T-cell (primary cell): ENCODE measurements at regions not wholly inside any gene's neighbourhood (a gene's known extent, or its start where the extent isn't known, plus 50 kb on each side); places are given as distances from the start of the nearest gene placed in this dataset.

Experiments used
- ATAC-seq, 4 experiments: fragments of 200-7000 bp in 3 of 4; fragments of 150-1000 bp in 1 of 4; cut with Tn5 transposase; replicated peaks in 1 of 4; 1 replicate in 3 of 4; 2 replicates in 1 of 4; pipeline ENCODE4 v1.10.0; 2021; ENCODE audit warnings: moderate library complexity in 3 of 4, mild to moderate bottlenecking in 2 of 4, moderate number of reproducible peaks in 1 of 4
- CTCF ChIA-PET, 2 donors: fragments of 300-600 bp; sonication (Branson Sonifier 250); formaldehyde crosslinking; loops; one replicate each; lab custom pipeline; 2022; ENCODE audit warnings: antibody characterized with exemption in 2 of 2; lab: Charles Lee
- POLR2A ChIA-PET, 2 donors: fragments of 300-600 bp; sonication (Branson Sonifier 250); formaldehyde crosslinking; loops; one replicate each; lab custom pipeline; 2022; ENCODE audit warnings: antibody characterized with exemption in 2 of 2; lab: Charles Lee
- DNase-seq, 35 experiments: peaks; one replicate each; pipeline versions ENCODE4 v3.0.0 to v3.0.0-alpha.2; 2013 to 2023
- H3K27ac ChIP-seq: one replicate; pipeline ENCODE4 v1.5.1; 2013; ENCODE audit warnings: low read length
- H3K27me3 ChIP-seq, 2 experiments: replicated peaks in 1 of 2; 1 replicate in 1 of 2; 2 replicates in 1 of 2; pipeline versions ENCODE4 v1.6.1 to v1.7.0; 2013; ENCODE audit warnings: low read length in 1 of 2, mixed read lengths in 1 of 2; ENCODE audit not compliant: control insufficient read depth in 2 of 2, insufficient read depth in 2 of 2; ENCODE audit errors: extremely low read depth in 1 of 2
- H3K36me3 ChIP-seq, 2 donors: 1 replicate in 1 of 2; 2 replicates in 1 of 2; pipeline versions ENCODE4 v1.6.1 to v1.7.0; 2013; ENCODE audit warnings: low read length in 1 of 2; ENCODE audit not compliant: control insufficient read depth in 2 of 2, insufficient read depth in 1 of 2; ENCODE audit errors: extremely low read depth in 1 of 2
- H3K4me1 ChIP-seq, 2 experiments: 1 replicate in 1 of 2; 2 replicates in 1 of 2; pipeline versions ENCODE4 v1.6.1 to v1.7.0; 2013; ENCODE audit warnings: low read length in 2 of 2, mixed read lengths in 1 of 2; ENCODE audit not compliant: insufficient read depth in 2 of 2, control insufficient read depth in 1 of 2; ENCODE audit errors: extremely low read depth in 1 of 2
- H3K4me3 ChIP-seq, 2 donors: 1 replicate in 1 of 2; 2 replicates in 1 of 2; pipeline versions ENCODE4 v1.5.1 to v1.7.0; 2013; ENCODE audit warnings: mild to moderate bottlenecking in 2 of 2, low read length in 1 of 2, moderate library complexity in 1 of 2; ENCODE audit not compliant: control insufficient read depth in 1 of 2; ENCODE audit errors: extremely low read depth in 1 of 2
- H3K9me3 ChIP-seq: 2 replicates; pipeline ENCODE4 v1.7.0; 2013
- H3K27ac Mint-ChIP-seq, 2 donors: one replicate each; pipeline ENCODE4 v1.8.0; 2020 to 2021; ENCODE audit warnings: mild to moderate bottlenecking in 2 of 2, mixed read lengths in 2 of 2
- H3K27me3 Mint-ChIP-seq, 2 donors: one replicate each; pipeline ENCODE4 v1.8.0; 2021 to 2022; ENCODE audit warnings: mixed read lengths in 2 of 2
- H3K36me3 Mint-ChIP-seq: one replicate; pipeline ENCODE4 v1.8.0; 2021; ENCODE audit warnings: mixed read lengths
- H3K4me1 Mint-ChIP-seq, 3 donors: one replicate each; pipeline ENCODE4 v1.8.0; 2020 to 2022; ENCODE audit warnings: mixed read lengths in 3 of 3, mild to moderate bottlenecking in 1 of 3
- H3K4me3 Mint-ChIP-seq, 3 donors: one replicate each; pipeline ENCODE4 v1.8.0; 2020 to 2022; ENCODE audit warnings: mild to moderate bottlenecking in 3 of 3, mixed read lengths in 3 of 3, moderate library complexity in 3 of 3
- H3K9me3 Mint-ChIP-seq, 3 donors: one replicate each; pipeline ENCODE4 v1.8.0; 2020 to 2022; ENCODE audit warnings: mixed read lengths in 3 of 3
- WGBS: methylation state at CpG from one replicate; pipeline ENCODE4 v1.1.5; 2013; ENCODE audit warnings: missing lambda C conversion rate; ENCODE audit not compliant: insufficient coverage; 5-methylcytosine and 5-hydroxymethylcytosine counted together

DNA sequence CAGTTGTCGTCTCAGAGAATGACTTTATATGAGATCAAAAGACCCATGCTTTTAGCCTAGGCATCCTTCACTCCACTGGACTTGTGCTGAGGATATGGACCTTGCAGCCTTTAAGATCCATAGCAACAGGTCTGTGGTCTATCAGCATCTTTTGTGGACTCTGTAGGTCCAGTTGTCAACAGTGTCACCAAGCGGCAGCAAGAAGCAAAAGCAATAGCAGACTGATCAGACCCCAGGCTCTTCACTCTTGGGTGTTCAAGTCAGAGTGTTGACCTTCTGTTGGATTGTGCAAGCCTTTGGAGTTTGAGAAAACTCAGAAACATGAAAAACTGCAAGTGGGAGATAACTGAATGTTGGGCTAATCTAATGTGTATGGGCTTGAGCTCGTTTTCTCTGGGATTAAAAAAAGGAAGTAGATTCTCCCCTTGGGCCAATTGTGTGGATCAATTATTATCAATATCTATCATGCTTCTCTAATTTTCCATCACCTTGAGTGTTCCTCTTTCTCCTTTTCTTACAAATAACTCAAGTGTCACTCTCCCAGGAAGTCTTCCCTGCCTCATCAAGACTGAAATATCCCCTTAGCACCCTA is 144.2 kb downstream of the LYPLAL1 start:
- H3K4me3 Mint-ChIP-seq = no peak overlapping the region
- ChIA-PET CTCF (no interaction called here), POLR2A (interaction anchor here in 1 of 2 donors (0.6 kb wide), 1 partner anchor 11 kb away, joined by 3 read pairs; no protein-coding TSS in a partner anchor)
- H3K36me3 Mint-ChIP-seq = peaks cover 5% of the 10 kb centered on the region
- Histone ChIP-seq H3K27me3 (no peaks in the 10 kb centered on the region), H3K4me1 (no peaks in the 10 kb centered on the region), H3K27ac (no peak overlapping the region), H3K9me3 (no peaks in the 10 kb centered on the region), H3K4me3 (no peak overlapping the region), H3K36me3 (no peaks in the 10 kb centered on the region)
- WGBS = 89% methylated on average over 1 of the region's 3 CpGs
- H3K9me3 Mint-ChIP-seq = peaks cover 4 to 19% (median 13%) of the 10 kb centered on the region in 3 donors
- H3K27ac Mint-ChIP-seq = no peak overlapping the region
- ATAC-seq (no peak), DNase-seq (no peak)
- H3K27me3 Mint-ChIP-seq = peaks cover 0 to 1% of the 10 kb centered on the region in 2 donors
- H3K4me1 Mint-ChIP-seq = no peaks in the 10 kb centered on the region

DNA sequence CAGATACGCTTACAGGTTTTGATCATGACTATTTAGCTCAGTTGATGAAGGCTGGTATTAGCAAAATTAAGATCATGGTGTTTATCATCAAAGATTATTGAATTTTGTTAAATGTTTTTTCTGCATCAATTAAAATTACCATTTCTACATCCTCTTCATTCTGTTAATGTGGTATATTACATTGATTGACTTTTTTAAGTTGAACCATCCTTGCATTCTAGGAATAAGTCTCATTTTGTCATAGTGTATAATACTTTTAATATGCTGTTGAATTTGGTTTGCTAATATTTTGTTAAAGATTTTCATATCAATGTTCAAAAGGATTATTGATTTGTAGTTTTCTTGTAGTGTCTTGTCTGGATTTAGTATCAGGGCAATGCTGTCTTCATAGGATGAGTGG is 142.4 kb downstream of the LYPLAL1 start:
- Mint-ChIP-seq H3K9me3 (peaks cover 4 to 19% (median 14%) of the 10 kb centered on the region in 3 donors), H3K27ac (no peak overlapping the region), H3K36me3 (peaks cover 8% of the 10 kb centered on the region), H3K4me1 (no peaks in the 10 kb centered on the region), H3K27me3 (peaks cover 0 to 1% of the 10 kb centered on the region in 2 donors), H3K4me3 (no peak overlapping the region)
- H3K4me3 ChIP-seq = no peak overlapping the region
- ATAC-seq = no peak
- H3K27me3 ChIP-seq = no peaks in the 10 kb centered on the region
- H3K36me3 ChIP-seq = no peaks in the 10 kb centered on the region
- no peak overlapping the region for H3K27ac ChIP-seq
- POLR2A ChIA-PET = interaction anchor here in 1 of 2 donors (0.6 kb wide), 1 partner anchor 772 kb away, joined by 3 read pairs; no protein-coding TSS in a partner anchor
- DNase-seq = no peak
- no CpG with 5 or more reads among the region's 1 CpG for WGBS
- no peaks in the 10 kb centered on the region for H3K9me3 ChIP-seq
- H3K4me1 ChIP-seq = no peaks in the 10 kb centered on the region
- CTCF ChIA-PET = no interaction called here

DNA sequence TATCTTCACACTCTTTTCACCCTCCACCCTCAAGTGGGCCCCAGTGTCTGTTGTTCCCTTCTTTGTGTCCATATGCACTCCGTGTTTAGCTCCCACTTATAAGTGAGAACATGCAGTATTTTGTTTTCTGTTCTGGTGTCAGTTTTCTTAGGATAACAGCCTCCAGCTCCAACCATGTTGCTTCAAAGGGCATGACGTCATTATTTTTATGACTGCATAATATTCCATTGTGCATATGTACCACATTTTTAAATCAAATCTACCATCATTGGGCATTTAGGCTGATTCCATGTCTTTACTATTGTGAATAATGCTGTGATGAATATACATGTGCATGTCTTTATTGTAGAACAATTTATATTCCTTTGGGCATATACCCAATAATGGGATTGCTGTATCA is 140.3 kb downstream of the LYPLAL1 start:
- Histone ChIP-seq H3K4me1 (no peaks in the 10 kb centered on the region), H3K4me3 (no peak overlapping the region), H3K27me3 (no peaks in the 10 kb centered on the region), H3K9me3 (no peaks in the 10 kb centered on the region), H3K27ac (no peak overlapping the region), H3K36me3 (no peaks in the 10 kb centered on the region)
- Mint-ChIP-seq H3K36me3 (peaks cover 8% of the 10 kb centered on the region), H3K4me3 (no peak overlapping the region), H3K4me1 (no peaks in the 10 kb centered on the region), H3K9me3 (peaks cover 2 to 26% (median 17%) of the 10 kb centered on the region in 3 donors), H3K27ac (no peak overlapping the region), H3K27me3 (peaks cover 0 to 1% of the 10 kb centered on the region in 2 donors)
- POLR2A ChIA-PET = no interaction called here
- ATAC-seq (no peak), DNase-seq (no peak)
- CTCF ChIA-PET = no interaction called here
- WGBS = no CpG with 5 or more reads among the region's 2 CpGs

DNA sequence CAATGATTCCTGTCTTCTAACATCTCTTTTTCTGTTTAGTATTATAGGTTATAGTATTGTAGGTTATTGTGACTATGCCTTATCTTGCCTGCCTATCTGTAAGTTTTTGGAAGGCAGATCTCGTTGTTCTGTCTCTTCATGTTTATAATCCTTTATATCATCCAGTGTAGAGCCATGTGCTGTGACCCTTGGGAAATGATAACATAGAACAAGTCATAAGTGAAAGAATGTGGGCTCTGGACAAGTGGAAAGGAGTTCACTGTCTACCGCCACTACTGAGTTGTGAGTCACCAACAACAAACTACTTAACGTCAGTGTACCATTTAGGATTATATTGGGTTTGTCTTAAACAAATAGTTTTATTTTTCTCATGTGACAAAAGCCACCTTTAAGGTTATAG is 139.3 kb downstream of the LYPLAL1 start:
- ChIA-PET CTCF (no interaction called here), POLR2A (no interaction called here)
- no peaks in the 10 kb centered on the region for H3K36me3 ChIP-seq
- H3K27ac ChIP-seq = no peak overlapping the region
- no peaks in the 10 kb centered on the region for H3K27me3 ChIP-seq
- Mint-ChIP-seq H3K36me3 (peaks cover 8% of the 10 kb centered on the region), H3K9me3 (peaks cover 0 to 28% (median 18%) of the 10 kb centered on the region in 3 donors), H3K27ac (no peak overlapping the region), H3K4me3 (no peak overlapping the region), H3K4me1 (no peaks in the 10 kb centered on the region), H3K27me3 (no peaks in the 10 kb centered on the region)
- no peaks in the 10 kb centered on the region for H3K9me3 ChIP-seq
- DNase-seq = no peak
- no peaks in the 10 kb centered on the region for H3K4me1 ChIP-seq
- no peak for ATAC-seq
- no peak overlapping the region for H3K4me3 ChIP-seq
- WGBS = no CpG with 5 or more reads among the region's 3 CpGs

DNA sequence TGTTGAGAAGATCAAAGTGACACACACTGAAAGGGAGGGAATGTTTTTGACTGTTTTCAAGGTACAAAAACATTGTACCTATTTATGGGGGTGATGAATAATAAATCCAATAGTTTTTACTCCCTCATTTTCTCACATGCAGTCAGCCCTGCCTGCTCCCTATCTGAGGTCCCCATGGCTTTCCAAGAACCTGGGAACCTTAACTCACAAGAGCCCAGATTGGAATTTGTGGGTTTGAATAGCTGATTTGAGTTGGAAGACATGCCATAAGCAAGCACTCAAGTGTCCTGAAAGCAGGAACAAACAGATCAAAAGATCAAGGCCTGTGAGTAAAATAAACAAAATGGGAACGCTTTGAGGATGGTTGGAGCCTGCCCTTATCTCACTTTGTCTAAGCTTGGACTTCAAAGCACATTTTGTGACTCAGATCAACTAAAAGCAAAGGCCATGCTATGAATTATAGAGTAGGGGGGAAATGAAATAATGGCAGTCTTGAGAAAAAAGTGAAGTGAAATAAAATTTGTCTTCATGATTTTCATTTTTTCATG is 136.6 kb downstream of the LYPLAL1 start:
- no peak overlapping the region for H3K4me3 Mint-ChIP-seq
- H3K4me1 ChIP-seq = no peaks in the 10 kb centered on the region
- no peaks in the 10 kb centered on the region for H3K4me1 Mint-ChIP-seq
- CTCF ChIA-PET = interaction anchor here in 1 of 2 donors (0.6 kb wide), 1 partner anchor 12 kb away, joined by 3 read pairs; no protein-coding TSS in a partner anchor
- no peak overlapping the region for H3K27ac ChIP-seq
- H3K27ac Mint-ChIP-seq = no peak overlapping the region
- H3K4me3 ChIP-seq = no peak overlapping the region
- H3K27me3 ChIP-seq = no peaks in the 10 kb centered on the region
- no peaks in the 10 kb centered on the region for H3K27me3 Mint-ChIP-seq
- WGBS = no CpG with 5 or more reads among the region's 1 CpG
- POLR2A ChIA-PET = no interaction called here
- peaks cover 5 to 22% (median 15%) of the 10 kb centered on the region in 3 donors for H3K9me3 Mint-ChIP-seq
- no peak for DNase-seq
- ATAC-seq = no peak
- H3K9me3 ChIP-seq = no peaks in the 10 kb centered on the region
- H3K36me3 ChIP-seq = no peaks in the 10 kb centered on the region
- H3K36me3 Mint-ChIP-seq = peaks cover 5% of the 10 kb centered on the region

DNA sequence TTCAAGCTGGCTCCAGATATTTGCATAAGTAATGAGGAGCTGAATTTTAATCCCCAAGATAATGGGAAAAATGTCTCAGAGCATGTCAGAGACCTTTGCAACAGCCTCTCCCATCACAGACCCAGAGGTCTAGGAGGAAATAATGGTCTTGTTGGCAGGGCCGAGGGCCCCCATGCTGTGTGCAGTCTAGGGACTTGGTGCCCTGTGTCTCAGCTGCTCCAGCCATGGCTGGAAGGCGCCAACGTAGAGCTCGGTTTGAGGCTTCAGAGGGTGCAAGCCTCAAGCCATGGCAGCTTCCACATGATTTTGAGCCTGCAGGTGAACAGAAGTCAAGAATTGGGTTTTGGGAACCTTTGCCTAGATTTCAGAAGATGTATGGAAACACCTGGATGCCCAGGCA is 134.7 kb downstream of the LYPLAL1 start:
- ATAC-seq (no peak), DNase-seq (no peak)
- Histone ChIP-seq H3K27ac (no peak overlapping the region), H3K27me3 (no peaks in the 10 kb centered on the region), H3K4me3 (no peak overlapping the region), H3K36me3 (no peaks in the 10 kb centered on the region), H3K9me3 (no peaks in the 10 kb centered on the region), H3K4me1 (no peaks in the 10 kb centered on the region)
- ChIA-PET POLR2A (no interaction called here), CTCF (no interaction called here)
- Mint-ChIP-seq H3K4me3 (no peak overlapping the region), H3K27me3 (no peaks in the 10 kb centered on the region), H3K9me3 (peaks cover 5 to 17% (median 15%) of the 10 kb centered on the region in 3 donors), H3K36me3 (peaks cover 5% of the 10 kb centered on the region), H3K4me1 (no peaks in the 10 kb centered on the region), H3K27ac (no peak overlapping the region)
- 83% methylated on average over 4 of the region's 4 CpGs for whole genome bisulfite sequencing
